CD4-positive, alpha-beta T cell treated with Interleukin-15 for 4 hours (primary cell): ENCODE measurements at regions not wholly inside any gene's neighbourhood (a gene's known extent, or its start where the extent isn't known, plus 50 kb on each side); places are given as distances from the start of the nearest gene placed in this dataset.

Source experiments
- DNase-seq: peaks from one replicate; pipeline ENCODE4 v3.0.0-alpha.2; 2020; ENCODE audit warnings: low spot score

DNA sequence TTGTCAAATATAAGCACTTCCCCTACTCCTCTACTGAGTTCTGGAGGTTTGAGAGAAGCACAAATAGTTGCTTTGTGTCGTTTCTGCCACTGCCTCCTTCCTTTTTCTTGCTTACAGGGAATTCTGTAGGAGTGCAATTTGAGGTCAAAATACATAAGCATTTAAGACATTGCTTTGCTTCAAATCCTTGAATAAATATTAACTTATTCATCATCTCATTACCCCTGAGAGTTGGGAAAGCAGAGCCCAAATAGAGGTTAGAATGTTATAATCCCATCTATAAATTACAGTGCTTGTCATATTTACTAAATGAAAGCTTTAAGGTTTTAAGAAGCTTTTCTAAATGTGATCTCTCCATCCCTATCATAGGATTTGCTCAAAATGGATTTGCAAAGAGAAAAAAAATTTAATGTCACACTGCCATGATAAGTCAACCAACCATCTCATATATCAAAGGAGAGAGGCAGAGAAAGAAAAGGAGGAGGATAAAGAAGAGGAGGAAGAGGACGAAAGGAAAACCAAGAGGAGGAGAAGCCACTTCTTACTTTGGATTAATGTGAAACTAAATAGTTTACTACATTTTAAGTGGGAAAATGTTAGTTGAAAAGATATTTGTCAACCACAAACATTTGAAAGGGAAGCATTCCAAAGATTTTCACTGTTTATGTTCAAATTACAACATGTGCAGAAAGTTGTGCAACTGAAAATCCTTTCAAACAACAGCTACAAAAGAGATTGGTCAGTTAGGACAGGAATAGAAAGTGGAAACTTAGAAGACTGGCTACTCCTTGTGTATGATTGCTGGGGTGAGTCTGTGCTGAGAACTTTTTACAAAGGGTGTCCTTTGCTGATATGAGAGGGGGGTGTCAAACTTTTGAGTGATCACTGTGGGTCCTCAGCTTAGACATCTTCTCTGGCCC is 277.3 kb upstream of the FN1 start:
- no peak for DNase-seq

DNA sequence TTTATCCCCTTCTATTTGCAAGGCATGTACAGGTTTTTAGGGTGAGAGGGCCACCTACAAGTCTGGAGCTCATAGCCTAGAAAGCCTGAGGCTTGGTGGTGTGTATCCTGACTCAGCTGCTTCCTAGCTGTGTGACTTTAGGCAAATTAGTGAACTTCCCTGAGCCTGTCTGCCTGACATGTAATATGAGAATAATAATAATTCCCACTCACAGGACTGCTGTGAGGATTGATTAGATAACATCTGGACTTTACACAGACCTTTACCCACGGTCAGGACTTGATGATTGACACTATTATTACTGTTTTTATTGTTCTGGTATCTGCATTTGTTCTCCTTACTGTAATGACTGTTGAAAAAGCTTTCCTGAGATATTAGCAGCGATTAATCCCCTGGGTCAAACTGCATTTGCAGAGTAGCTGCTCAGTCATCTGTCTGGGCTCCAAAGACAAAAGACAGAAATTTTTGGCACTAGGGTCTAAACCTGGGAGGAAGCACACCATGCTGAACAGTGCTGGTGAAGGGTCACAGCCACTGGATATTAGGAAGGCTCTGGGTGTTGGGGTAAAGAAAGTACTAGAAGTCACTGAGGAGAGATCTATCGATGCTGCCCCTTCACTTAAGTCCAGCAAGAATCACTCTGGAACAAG is 276.5 kb upstream of the FN1 start:
- DNase-seq: no peak

DNA sequence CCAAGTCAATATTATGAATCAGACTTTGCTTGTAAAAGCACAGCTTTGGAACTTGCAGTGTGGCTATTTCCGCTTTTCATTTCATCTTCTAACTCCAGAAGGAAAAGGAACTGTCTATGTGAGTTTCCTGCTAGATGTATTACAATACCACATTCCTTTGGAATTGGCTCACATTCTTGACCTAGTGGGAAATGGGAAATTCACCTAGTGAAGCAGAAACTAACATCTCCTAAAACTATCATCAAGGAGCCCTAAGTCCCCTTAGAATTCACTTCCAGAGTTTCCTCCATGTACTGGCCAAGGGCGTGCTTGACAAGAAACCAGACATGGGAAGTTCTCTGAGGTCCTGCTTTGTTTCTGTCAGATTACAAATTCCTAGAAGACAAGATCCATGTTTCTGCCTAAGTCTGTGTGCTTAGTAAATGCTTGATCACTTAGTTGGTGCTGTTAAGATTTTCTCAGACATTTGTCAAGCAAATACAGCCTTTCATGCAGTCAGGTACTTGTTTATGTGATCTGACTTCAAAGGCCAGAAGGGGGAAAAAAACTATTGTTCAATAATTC is 275.7 kb upstream of the FN1 start:
- no peak for DNase-seq

DNA sequence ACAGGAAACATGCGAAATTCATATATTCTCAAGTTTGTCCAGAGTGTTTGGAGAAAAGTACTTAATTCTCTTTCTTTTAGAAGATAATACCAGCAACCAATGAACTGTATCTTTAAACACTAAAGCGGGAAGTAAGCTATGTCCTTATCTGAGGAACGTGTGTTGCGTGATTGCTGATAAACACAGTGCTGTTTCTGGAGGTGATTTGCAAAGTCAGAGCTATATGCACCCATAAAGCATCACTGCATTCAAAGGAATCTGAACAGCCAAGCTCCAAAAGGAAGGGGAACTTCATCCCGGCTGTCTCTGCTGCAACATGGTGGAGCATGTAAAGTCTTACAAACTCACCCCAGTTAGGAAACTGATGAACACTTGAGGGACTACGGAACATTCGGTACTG is 271.7 kb upstream of the FN1 start:
- DNase-seq: no peak

DNA sequence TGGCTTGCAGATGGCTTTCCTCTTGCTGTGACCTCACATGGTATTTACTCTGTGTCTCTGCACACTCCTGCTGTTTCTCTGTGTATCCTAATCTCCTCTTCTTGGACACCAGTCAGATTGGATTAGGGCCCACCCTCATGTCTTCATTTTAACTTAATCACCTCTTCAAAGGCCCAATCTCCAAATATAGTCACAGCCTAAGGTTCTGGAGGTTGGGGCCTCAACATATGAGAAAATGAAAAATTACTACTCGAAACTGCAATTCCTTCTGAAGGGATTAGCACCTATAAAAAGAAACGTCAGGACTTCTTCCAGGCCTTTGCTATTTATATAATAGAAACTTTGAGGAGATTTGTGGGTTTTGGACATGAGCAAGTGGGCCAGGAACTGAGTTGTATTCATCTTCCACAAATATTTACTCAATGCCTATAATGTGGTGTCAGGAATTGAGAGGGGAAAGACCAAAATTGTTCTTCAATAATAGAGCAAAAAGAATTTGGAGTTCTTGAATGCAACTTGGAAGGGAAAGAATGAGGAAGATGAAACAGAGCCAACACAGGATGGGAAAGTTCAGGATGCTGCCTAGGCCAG is 270.0 kb upstream of the FN1 start:
- DNase-seq: no peak

DNA sequence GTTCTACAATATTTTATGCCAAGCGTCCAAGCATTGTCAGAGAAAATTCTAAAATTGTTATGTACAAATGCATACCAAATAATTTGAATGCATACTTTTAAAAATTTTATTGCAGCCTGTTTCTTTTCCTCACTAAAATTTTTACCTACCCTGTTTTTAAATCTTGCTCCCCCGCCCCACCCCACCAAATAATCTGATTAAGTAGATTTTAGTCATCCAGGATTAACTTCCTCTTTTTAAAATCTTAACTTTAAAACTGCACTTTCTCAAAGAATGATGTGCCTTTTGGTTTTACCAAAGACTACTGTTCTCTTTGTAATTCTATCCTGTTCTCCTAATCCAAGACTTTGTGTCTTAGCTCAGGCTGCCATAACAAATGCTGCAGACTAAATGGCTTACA is 269.4 kb upstream of the FN1 start:
- DNase-seq: no peak

GRCh38 chr2:215702116-215702902 is 266.4 kb upstream of the FN1 start:
- DNase-seq: no peak

- no peak for DNase-seq
Observed at GRCh38 chr2:215699700-215700538, 264.1 kb upstream of the FN1 start.

DNA sequence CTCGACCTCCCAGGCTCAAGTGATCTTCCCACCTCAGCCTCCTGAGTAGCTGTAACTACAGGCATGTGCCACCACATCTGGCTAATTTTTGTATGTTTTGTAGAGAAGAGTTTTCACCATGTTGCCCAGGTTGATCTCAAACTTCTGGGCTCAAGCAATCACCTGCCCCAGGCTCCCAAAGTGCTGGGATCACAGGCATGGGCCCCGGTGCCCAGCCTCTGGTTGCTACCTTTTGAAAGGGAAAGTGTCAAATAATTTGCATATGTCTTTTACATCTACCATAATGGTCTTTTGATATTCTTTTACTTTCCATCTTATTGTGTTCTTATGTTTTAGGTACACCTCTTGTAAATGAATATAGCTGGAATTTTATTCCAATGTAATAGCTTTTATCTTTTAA is 263.1 kb upstream of the FN1 start:
- no peak for DNase-seq

DNA sequence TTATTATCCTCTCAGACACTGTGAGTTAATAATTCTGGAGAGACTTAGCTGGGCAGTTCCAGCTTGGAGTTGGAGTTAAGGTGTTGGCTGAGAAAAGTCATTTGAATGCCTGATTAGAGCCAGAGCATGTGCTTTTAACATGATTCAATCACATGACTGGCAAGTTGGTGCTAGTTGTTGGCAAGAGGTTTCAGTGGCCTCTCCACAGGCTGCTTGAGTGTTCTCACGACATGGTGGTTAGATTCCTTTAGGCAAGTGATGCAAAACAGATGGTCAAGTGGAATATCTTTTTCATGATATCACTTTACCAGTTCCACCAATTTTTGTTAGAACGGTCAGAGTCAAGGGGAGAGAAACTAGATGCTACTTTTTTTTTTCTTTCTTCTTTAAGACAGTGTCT is 262.7 kb upstream of the FN1 start:
- DNase-seq: no peak

GRCh38 chr2:215697496-215697895 is 261.6 kb upstream of the FN1 start:
- no peak for DNase-seq

- no peak for DNase-seq
Observed at GRCh38 chr2:215697003-215697402, 261.1 kb upstream of the FN1 start.

DNA sequence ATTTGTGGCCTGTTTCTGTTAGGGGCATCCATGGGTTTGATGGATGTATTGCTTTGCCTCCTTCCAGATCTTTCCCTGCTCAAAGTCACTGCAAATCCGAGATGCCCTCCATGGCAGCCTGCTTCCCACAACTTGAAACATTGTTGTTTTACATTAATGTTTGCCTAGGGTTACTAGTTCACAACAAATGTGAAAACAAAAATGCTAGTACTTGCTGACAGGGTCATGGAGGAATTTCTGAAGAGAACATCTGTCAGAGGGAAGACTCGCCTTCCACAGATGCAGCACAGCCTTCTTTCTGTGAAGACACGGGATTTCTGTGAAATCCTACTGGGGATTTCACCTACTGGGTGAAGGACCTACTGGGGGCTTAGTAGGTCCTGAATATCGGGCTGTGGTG is 260.0 kb upstream of the FN1 start:
- DNase-seq: no peak

DNA sequence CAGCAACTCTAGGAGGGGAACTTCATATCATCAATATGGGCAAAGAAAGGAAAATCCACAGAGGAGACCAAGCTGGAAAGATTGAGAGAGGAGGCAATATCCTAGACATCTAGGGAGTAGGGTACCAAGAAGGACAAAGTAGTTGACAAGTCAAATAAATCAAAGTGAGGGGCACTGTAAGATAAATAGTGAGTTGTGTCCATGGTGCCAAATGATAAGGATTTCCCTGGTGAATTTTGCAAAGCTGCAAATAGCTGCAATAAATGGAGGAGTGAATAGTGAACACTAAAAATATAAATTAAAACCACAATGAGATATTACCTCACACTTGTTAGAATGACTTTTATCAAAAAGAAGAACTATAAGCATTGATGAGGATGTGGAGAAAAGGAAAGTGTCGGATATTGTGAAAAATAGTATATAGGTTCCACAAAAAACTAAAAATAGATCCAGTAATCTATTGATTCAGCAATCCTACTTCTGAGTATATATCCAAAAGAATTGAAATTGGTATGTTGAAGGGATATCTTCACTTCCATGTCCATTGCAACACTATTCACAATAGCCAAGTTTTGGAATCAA is 258.2 kb upstream of the FN1 start:
- no peak for DNase-seq

DNA sequence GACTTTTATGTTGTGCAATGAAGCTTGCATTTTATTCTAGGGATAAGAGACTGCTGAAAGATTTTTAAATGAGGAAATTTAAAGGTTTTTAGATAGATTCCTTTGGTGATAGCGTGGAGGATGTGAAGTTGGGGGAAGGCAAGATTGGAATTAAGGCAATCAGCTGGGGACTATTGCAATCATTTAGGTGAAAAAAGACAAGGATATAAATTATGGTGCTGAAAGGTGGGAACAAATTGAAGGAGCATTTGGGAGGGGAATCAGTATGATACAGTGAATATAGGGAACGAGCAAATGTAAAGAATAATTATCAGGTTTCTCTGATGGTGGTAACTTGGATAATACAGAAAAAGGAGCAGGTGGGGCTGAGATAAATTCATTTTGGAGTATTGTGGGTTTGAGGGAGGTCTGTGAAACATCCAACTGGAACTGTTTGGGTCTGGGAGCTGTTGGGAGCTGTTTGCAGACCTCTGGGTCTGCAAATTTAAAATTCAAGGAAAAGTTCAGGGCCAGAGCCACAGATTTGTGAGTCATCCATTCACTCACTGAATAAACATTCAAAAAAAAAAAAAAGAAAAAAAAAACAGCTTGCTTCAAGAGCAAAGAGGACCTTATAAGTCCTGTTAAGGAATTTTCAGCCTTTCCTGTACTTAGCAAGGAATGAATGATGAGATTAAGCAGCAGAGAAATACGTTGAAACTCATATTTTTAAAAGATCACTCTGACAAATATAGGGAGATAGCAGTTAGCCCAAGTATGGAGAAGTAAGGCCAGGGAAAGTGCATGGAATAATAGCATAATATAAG is 257.5 kb upstream of the FN1 start:
- DNase-seq: no peak

DNA sequence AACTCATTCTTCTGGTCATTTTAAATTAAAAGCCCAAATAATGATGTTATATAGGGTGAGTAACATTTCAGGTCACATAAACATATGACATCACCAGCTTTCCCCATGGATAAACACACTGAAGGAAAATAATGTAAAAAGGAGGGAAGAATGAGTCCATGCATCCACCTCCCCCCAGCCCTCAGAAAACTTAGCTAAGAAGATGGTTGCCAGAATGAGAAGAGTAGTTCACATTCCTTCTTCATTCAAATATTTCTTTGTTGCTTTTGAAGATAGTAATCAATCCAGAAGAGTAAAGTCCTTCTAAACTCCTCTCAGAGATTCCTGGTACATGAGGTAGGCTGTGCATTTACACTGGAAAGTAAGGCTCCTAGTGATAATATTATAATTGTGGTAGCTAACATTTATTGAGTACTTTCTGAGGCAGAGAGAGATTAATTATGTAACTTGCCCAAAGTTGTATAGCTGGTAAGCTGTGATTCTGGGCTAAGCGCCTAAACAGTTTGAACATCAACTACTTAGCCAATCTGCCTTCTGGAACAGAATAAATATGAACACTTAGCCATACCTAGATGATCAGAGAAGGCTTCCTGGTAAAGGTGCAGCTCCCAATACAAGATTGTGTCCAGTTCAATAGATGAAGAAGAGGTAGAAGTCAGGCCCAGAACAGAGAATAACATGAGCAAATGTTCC is 256.7 kb upstream of the FN1 start:
- no peak for DNase-seq

GRCh38 chr2:215691346-215691745 is 255.5 kb upstream of the FN1 start:
- DNase-seq: no peak

GRCh38 chr2:215687149-215688031 is 251.5 kb upstream of the FN1 start:
- no peak for DNase-seq
